Pancreas (tissue), 10 donors: ENCODE measurements at regions not wholly inside any gene's neighbourhood (a gene's known extent, or its start where the extent isn't known, plus 50 kb on each side); places are given as distances from the start of the nearest gene placed in this dataset.

ENCODE experiments used
- ATAC-seq, 4 donors: fragments of 200-7000 bp; cut with Tn5 transposase; one replicate each; pipeline versions ENCODE4 v1.8.0 to v1.9.1; 2020; ENCODE audit warnings: mild to moderate bottlenecking in 4 of 4, moderate library complexity in 4 of 4
- DNase-seq, 6 donors: peaks; one replicate each; pipeline ENCODE4 v3.0.0-alpha.2; 2020
- FAIRE-seq: peaks from 2 replicates; lab custom pipeline; 2012; peaks lifted over from hg19 to GRCh38; lab: Jason Lieb, UNC
- H3K27ac ChIP-seq, 4 donors: fragments of 200-600 bp; sonication (generic); 1 replicate in 3 of 4; 2 replicates in 1 of 4; pipeline versions ENCODE4 v1.5.0 to v1.8.0; 2020
- H3K27me3 ChIP-seq, 4 donors: fragments of 200-600 bp; one replicate each; pipeline ENCODE4 v1.8.0; 2021
- H3K36me3 ChIP-seq, 3 donors: fragments of 200-600 bp; sonication (generic) in 1 of 3; one replicate each; pipeline versions ENCODE4 v1.5.0 to v1.8.0; 2020 to 2021
- H3K4me1 ChIP-seq, 3 donors: fragments of 200-600 bp; one replicate each; pipeline ENCODE4 v1.8.0; 2021
- H3K4me3 ChIP-seq, 4 donors: fragments of 200-600 bp; sonication (generic) in 2 of 4; one replicate each; pipeline versions ENCODE4 v1.5.0 to v1.8.0; 2020 to 2021
- H3K9me3 ChIP-seq, 4 donors: fragments of 200-600 bp; one replicate each; pipeline ENCODE4 v1.8.0; 2021
- WGBS, 2 donors: extraction: QIAGEN DNeasy Blood & Tissue Kit; methylation state at CpG; one replicate each; pipeline ENCODE4 v1.1.7; 2013; 5-methylcytosine and 5-hydroxymethylcytosine counted together
- intact Hi-C, 3 donors: fragments of 100-400 bp; cut with DNase I; formaldehyde crosslinking; loops; one replicate each; pipeline versions ENCODE4 v1.11.1 to v1.14.2; 2022
- TF ChIP-seq, protein P1 (sequence below), 4 donors: fragments of 200-600 bp; sonication (generic) in 3 of 4; IDR thresholded peaks; one replicate each; pipeline versions ENCODE4 v1.5.0 to v1.8.0; 2021; ENCODE audit warnings: antibody characterized with exemption in 4 of 4
- donor health status: healthy with polysubstance abuse.
- donor health status: DM: no; HTN: no; CAD: no; lungs with moderate emphysema.
- donor health status: DM: no; HTN: no; CAD: no.
- donor health status: control.
- donor health status: control.
- donor health status: Bipolar disorder and iron deficiency.
- donor health status: DM: yes; HTN: yes; CAD: no.
- donor health status: DM: no; HTN: no; CAD: no.
- donor health status: DM: no; HTN: no; CAD: no.
- donor health status: DM: yes; HTN: yes; CAD: no.

DNA sequence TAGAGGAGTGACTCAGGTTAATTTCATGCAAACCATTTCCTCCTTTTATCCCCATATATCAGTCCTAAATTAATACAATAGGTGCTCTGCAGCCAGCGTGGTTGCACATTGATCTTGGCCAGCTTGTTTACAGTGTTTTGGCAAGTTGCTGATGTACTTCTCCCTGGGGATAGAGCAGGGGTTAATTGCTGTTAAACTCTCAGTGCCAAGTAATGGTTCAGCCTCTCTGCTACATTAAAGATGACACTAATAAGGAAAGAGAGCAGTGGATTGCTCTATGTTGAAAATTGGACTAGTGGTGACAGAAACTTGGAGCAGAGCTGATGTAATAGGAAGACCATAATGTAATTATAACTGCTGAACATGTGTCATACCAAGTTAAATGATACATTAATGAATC, 717.5 kb downstream of the RERGL start:
- ATAC-seq (no peak), FAIRE-seq (no peak), DNase-seq (no peak)
- no peaks in the 10 kb centered on the region for H3K9me3 ChIP-seq
- TF ChIP-seq, protein P1, sequence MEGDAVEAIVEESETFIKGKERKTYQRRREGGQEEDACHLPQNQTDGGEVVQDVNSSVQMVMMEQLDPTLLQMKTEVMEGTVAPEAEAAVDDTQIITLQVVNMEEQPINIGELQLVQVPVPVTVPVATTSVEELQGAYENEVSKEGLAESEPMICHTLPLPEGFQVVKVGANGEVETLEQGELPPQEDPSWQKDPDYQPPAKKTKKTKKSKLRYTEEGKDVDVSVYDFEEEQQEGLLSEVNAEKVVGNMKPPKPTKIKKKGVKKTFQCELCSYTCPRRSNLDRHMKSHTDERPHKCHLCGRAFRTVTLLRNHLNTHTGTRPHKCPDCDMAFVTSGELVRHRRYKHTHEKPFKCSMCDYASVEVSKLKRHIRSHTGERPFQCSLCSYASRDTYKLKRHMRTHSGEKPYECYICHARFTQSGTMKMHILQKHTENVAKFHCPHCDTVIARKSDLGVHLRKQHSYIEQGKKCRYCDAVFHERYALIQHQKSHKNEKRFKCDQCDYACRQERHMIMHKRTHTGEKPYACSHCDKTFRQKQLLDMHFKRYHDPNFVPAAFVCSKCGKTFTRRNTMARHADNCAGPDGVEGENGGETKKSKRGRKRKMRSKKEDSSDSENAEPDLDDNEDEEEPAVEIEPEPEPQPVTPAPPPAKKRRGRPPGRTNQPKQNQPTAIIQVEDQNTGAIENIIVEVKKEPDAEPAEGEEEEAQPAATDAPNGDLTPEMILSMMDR (IDR thresholded peaks at IDR 0.05), result no peak
- H3K27me3 ChIP-seq, result peaks cover 0 to 2% (median 0%) of the 10 kb centered on the region in 4 donors
- H3K36me3 ChIP-seq, result no peaks in the 10 kb centered on the region
- WGBS, 2 donors, result 12 to 16% methylated on average over 1 of the region's 1 CpG
- H3K4me3 ChIP-seq, result no peak overlapping the region
- H3K27ac ChIP-seq, result no peak overlapping the region
- intact Hi-C loops, result no loop called here
- no peaks in the 10 kb centered on the region for H3K4me1 ChIP-seq

DNA sequence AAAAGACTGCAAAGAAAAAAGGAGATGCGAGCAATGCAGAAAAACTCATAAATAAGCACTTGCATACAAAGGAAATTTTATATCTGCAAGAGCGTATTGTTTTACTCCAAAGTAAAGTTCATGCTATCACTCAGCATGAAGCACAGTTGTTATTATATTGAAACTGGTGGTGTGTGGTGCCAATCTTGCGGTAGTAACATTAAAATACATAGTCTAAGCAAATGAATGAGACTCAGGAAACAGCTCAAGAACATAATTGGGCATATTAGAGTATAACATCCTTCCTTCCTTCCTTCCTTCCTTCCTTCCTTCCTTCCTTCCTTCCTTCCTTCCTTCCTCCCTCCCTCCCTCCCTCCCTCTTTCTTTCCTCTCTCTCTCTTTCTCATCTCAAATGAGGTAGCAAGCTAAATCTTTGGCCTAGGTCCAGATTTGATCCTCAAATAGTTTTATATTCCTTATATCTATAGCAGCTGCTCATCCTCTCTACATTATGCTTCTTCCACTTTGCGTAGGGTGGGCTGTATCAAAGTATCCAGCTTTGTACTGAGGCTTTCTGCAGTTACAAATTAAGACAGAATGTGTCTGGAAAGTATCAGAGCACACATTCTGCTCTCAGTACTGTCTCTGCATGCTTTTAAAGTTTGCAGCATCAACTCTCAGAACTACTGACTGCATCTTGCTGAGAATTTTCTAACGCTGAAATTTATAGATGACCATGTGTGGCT, 718.3 kb downstream of the RERGL start:
- ATAC-seq (no peak), FAIRE-seq (no peak), DNase-seq (no peak)
- TF ChIP-seq, protein P1 (IDR thresholded peaks at IDR 0.05), result no peak
- intact Hi-C loops, result no loop called here
- H3K27me3 ChIP-seq, result peaks cover 0 to 2% (median 0%) of the 10 kb centered on the region in 4 donors
- H3K4me3 ChIP-seq, result no peak overlapping the region
- no peaks in the 10 kb centered on the region for H3K4me1 ChIP-seq
- 60 to 69% methylated on average over 5 of the region's 5 CpGs for WGBS, 2 donors
- no peaks in the 10 kb centered on the region for H3K9me3 ChIP-seq
- H3K27ac ChIP-seq, result no peak overlapping the region
- H3K36me3 ChIP-seq, result no peaks in the 10 kb centered on the region

DNA sequence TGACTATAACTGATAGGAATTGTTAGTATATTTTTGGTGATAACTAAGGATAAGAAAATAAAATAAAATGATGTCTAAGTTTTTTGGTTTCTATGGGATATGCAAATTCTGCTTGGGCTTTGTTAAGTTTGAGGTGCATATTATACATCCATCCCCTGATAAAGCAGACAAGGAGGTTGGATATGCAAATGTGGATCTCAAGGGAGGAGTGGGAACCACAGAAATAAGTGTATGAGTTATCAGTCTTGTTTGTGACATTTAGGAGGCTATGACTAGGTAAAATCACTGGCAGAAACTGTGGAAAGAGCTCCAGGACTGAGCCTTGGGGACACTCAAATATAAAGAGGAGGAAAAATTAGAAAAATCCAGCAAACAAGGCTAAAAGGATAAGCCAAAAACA, 719.4 kb downstream of the RERGL start:
- ATAC-seq (no peak), FAIRE-seq (no peak), DNase-seq (no peak)
- Histone ChIP-seq H3K4me1 (no peaks in the 10 kb centered on the region), H3K4me3 (no peak overlapping the region), H3K9me3 (no peaks in the 10 kb centered on the region), H3K27ac (no peak overlapping the region), H3K36me3 (no peaks in the 10 kb centered on the region), H3K27me3 (no peaks in the 10 kb centered on the region)
- TF ChIP-seq, protein P1 (IDR thresholded peaks at IDR 0.05), result no peak
- intact Hi-C loops, result no loop called here

DNA sequence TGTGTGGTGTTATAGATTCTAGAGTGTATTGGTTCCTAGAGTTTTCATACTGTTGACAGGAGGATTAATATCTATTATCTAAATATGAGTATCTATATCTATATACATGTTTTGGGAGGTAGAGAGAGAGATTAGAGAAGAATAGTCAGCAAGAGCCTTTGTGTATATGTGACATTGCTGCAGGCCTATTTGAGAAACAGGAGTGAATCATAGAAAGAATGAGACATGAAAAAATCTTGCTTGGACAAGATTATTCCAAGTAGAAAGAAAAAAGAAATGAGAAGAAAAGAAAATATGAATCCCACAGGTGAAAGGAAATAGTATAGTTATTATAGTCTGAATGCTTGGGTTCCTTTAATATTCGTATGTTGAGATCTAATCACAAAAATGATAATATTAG, 720.4 kb downstream of the RERGL start:
- H3K4me3 ChIP-seq, result no peak overlapping the region
- TF ChIP-seq, protein P1 (IDR thresholded peaks at IDR 0.05), result no peak
- intact Hi-C loops, result no loop called here
- no peak for FAIRE-seq
- no peak overlapping the region for H3K27ac ChIP-seq
- H3K4me1 ChIP-seq, result no peaks in the 10 kb centered on the region
- H3K36me3 ChIP-seq, result no peaks in the 10 kb centered on the region
- DNase-seq, result no peak
- H3K9me3 ChIP-seq, result no peaks in the 10 kb centered on the region
- no peak for ATAC-seq
- WGBS, 2 donors, result 62 to 71% methylated on average over 1 of the region's 1 CpG
- no peaks in the 10 kb centered on the region for H3K27me3 ChIP-seq

DNA sequence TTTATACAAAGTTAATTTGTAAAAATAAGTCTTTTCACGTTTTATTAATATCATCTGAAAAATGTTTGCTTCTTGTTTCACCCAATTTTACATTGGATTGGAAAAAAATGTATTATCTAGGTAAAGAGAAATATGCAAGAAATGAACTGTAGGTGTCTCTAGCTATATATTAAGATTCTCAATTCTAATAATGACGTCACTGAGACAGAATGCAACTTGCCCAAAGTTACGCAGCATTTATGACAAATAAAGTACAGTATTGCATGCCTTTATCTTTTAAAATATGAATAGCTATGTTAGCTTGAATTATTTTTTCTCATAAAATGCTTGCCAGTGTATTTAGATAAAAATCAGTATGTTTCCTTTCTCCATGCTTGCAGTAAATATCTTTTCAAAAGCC, 728.8 kb downstream of the RERGL start:
- intact Hi-C loops, result no loop called here
- WGBS, 2 donors, result 48 to 69% methylated on average over 3 of the region's 3 CpGs
- no peak overlapping the region for H3K4me3 ChIP-seq
- H3K9me3 ChIP-seq, result no peaks in the 10 kb centered on the region
- TF ChIP-seq, protein P1 (IDR thresholded peaks at IDR 0.05), result no peak
- FAIRE-seq (no peak), ATAC-seq (no peak), DNase-seq (no peak)
- H3K36me3 ChIP-seq, result no peaks in the 10 kb centered on the region
- no peaks in the 10 kb centered on the region for H3K27me3 ChIP-seq
- no peaks in the 10 kb centered on the region for H3K4me1 ChIP-seq
- H3K27ac ChIP-seq, result no peak overlapping the region
